CD4-positive, alpha-beta T cell (primary cell): ENCODE measurements at regions not wholly inside any gene's neighbourhood (a gene's known extent, or its start where the extent isn't known, plus 50 kb on each side); places are given as distances from the start of the nearest gene placed in this dataset.

ENCODE experiments used
- ATAC-seq: fragments of 200-7000 bp; cut with Tn5 transposase; one replicate; pipeline ENCODE4 v1.10.0; 2022; ENCODE audit warnings: mild to moderate bottlenecking; ENCODE audit not compliant: poor library complexity
- CTCF ChIA-PET: fragments of 350-600 bp; sonication (Branson Sonifier 250); formaldehyde crosslinking; loops from one replicate; lab custom pipeline; 2021; ENCODE audit warnings: antibody characterized with exemption, inconsistent platforms; lab: Charles Lee
- POLR2A ChIA-PET: fragments of 350-600 bp; sonication (Branson Sonifier 250); formaldehyde crosslinking; loops from one replicate; lab custom pipeline; 2021; ENCODE audit warnings: antibody characterized with exemption, inconsistent platforms; lab: Charles Lee
- DNase-seq, 14 experiments: peaks; one replicate each; pipeline ENCODE4 v3.0.0-alpha.2; 2013 to 2020; ENCODE audit warnings: mixed read lengths in 2 of 14
- H3K27ac ChIP-seq, 2 donors: one replicate each; pipeline versions ENCODE4 v1.5.1 to v1.7.0; 2013; ENCODE audit warnings: low read length in 2 of 2, low read depth in 1 of 2, mild to moderate bottlenecking in 1 of 2
- H3K27me3 ChIP-seq, 2 experiments: 1 replicate in 1 of 2; 2 replicates in 1 of 2; pipeline versions ENCODE4 v1.6.1 to v1.7.0; 2013; ENCODE audit warnings: low read length in 2 of 2, control low read depth in 1 of 2, mild to moderate bottlenecking in 1 of 2, moderate library complexity in 1 of 2; ENCODE audit not compliant: insufficient read depth in 2 of 2, control insufficient read depth in 1 of 2
- H3K36me3 ChIP-seq: one replicate; pipeline ENCODE4 v1.6.1; 2013; ENCODE audit warnings: low read length, control low read depth; ENCODE audit not compliant: insufficient read depth
- H3K4me1 ChIP-seq: one replicate; pipeline ENCODE4 v1.6.1; 2013; ENCODE audit warnings: low read length, control low read depth; ENCODE audit not compliant: insufficient read depth
- H3K4me3 ChIP-seq: one replicate; pipeline ENCODE4 v1.5.1; 2013; ENCODE audit warnings: mild to moderate bottlenecking, low read length, moderate library complexity
- H3K9me3 ChIP-seq, 2 experiments: 1 replicate in 1 of 2; 2 replicates in 1 of 2; pipeline versions ENCODE4 v1.6.1 to v1.7.0; 2013; ENCODE audit warnings: low read length in 2 of 2, mild to moderate bottlenecking in 2 of 2, control low read depth in 1 of 2, moderate library complexity in 1 of 2; ENCODE audit not compliant: control insufficient read depth in 1 of 2, insufficient read depth in 1 of 2
- H3K27ac Mint-ChIP-seq: one replicate; pipeline ENCODE4 v1.8.0; 2020; ENCODE audit warnings: mixed read lengths
- H3K27me3 Mint-ChIP-seq: one replicate; pipeline ENCODE4 v1.8.0; 2021; ENCODE audit warnings: mixed read lengths
- H3K36me3 Mint-ChIP-seq: one replicate; pipeline ENCODE4 v1.8.0; 2021; ENCODE audit warnings: low read depth, mixed read lengths
- H3K4me1 Mint-ChIP-seq: one replicate; pipeline ENCODE4 v1.8.0; 2021; ENCODE audit warnings: low read depth, mixed read lengths
- H3K4me3 Mint-ChIP-seq: one replicate; pipeline ENCODE4 v1.8.0; 2020; ENCODE audit warnings: mild to moderate bottlenecking, mixed read lengths
- H3K9me3 Mint-ChIP-seq: one replicate; pipeline ENCODE4 v1.8.0; 2020; ENCODE audit warnings: mixed read lengths
- CTCF ChIP-seq: fragments of 200-600 bp; IDR thresholded peaks from one replicate; pipeline ENCODE4 v1.8.0; 2022; ENCODE audit warnings: antibody characterized with exemption, mild to moderate bottlenecking
- intact Hi-C, 2 experiments: fragments of 100-400 bp; cut with DNase I in 1 of 2; cut with micrococcal nuclease in 1 of 2; formaldehyde crosslinking; loops; one replicate each; pipeline versions ENCODE4 v1.15.1 to v1.9.0; 2023 to 2025; cut with DNase I, micrococcal nuclease

GRCh38 chr7:68767462-68767861 lies 830.8 kb upstream of the AUTS2 start:
- Mint-ChIP-seq H3K9me3 (peaks cover 5% of the 10 kb centered on the region), H3K4me1 (no peaks in the 10 kb centered on the region), H3K36me3 (no peaks in the 10 kb centered on the region), H3K4me3 (no peak overlapping the region), H3K27ac (no peak overlapping the region), H3K27me3 (no peaks in the 10 kb centered on the region)
- H3K4me1 ChIP-seq, result no peaks in the 10 kb centered on the region
- ChIA-PET POLR2A (no interaction called here), CTCF (no interaction called here)
- no peaks in the 10 kb centered on the region for H3K36me3 ChIP-seq
- no peak overlapping the region for H3K4me3 ChIP-seq
- peaks cover 7 to 28% of the 10 kb centered on the region in 2 experiments for H3K9me3 ChIP-seq
- ATAC-seq (no peak), DNase-seq (no peak)
- no peak overlapping the region for H3K27ac ChIP-seq
- H3K27me3 ChIP-seq, result no peaks in the 10 kb centered on the region
- intact Hi-C loops, result no loop called here
- no peak for TF ChIP-seq CTCF

GRCh38 chr7:68770649-68771048 lies 827.6 kb upstream of the AUTS2 start:
- Histone ChIP-seq H3K27me3 (no peaks in the 10 kb centered on the region), H3K4me3 (no peak overlapping the region), H3K27ac (no peak overlapping the region), H3K9me3 (peaks cover 0 to 30% of the 10 kb centered on the region in 2 experiments), H3K4me1 (no peaks in the 10 kb centered on the region), H3K36me3 (no peaks in the 10 kb centered on the region)
- DNase-seq (no peak), ATAC-seq (no peak)
- Mint-ChIP-seq H3K9me3 (peaks cover 7% of the 10 kb centered on the region), H3K27me3 (no peaks in the 10 kb centered on the region), H3K4me1 (no peaks in the 10 kb centered on the region), H3K4me3 (no peak overlapping the region), H3K36me3 (no peaks in the 10 kb centered on the region), H3K27ac (no peak overlapping the region)
- intact Hi-C loops, result no loop called here
- CTCF ChIA-PET, result no interaction called here
- POLR2A ChIA-PET, result no interaction called here
- TF ChIP-seq CTCF, result no peak

- DNase-seq, result no peak
- Mint-ChIP-seq H3K9me3 (peaks cover 16% of the 10 kb centered on the region), H3K4me3 (no peak overlapping the region), H3K4me1 (no peaks in the 10 kb centered on the region), H3K36me3 (no peaks in the 10 kb centered on the region), H3K27me3 (no peaks in the 10 kb centered on the region), H3K27ac (no peak overlapping the region)
- H3K27me3 ChIP-seq, result no peaks in the 10 kb centered on the region
- intact Hi-C loops, result no loop called here
- H3K27ac ChIP-seq, result no peak overlapping the region
- ChIA-PET POLR2A (no interaction called here), CTCF (no interaction called here)
- no peaks in the 10 kb centered on the region for H3K4me1 ChIP-seq
- H3K9me3 ChIP-seq, result peaks cover 0 to 19% of the 10 kb centered on the region in 2 experiments
- no peaks in the 10 kb centered on the region for H3K36me3 ChIP-seq
- TF ChIP-seq CTCF, result no peak
- no peak overlapping the region for H3K4me3 ChIP-seq
- no peak for ATAC-seq
Observed at GRCh38 chr7:68776326-68776725, 821.9 kb upstream of the AUTS2 start.
